Hepatocyte (in vitro differentiated cells): ENCODE measurements at regions not wholly inside any gene's neighbourhood (a gene's known extent, or its start where the extent isn't known, plus 50 kb on each side); places are given as distances from the start of the nearest gene placed in this dataset.
A peak's percentile ranks its signal among the peaks of the same experiment; 100 is the strongest.

ENCODE experiments used
- DNase-seq: peaks from one replicate; pipeline ENCODE4 v3.0.0-alpha.2; 2016; ENCODE audit warnings: low spot score
- H2AFZ ChIP-seq: fragments of 200-600 bp; sonication (generic); 2 replicates; pipeline ENCODE4 v1.6.0; 2016; ENCODE audit warnings: antibody characterized with exemption, mild to moderate bottlenecking
- H3K27ac ChIP-seq: fragments of 200-600 bp; sonication (generic); 2 replicates; pipeline ENCODE4 v1.5.1; 2016; ENCODE audit warnings: mild to moderate bottlenecking
- H3K27me3 ChIP-seq: fragments of 200-600 bp; sonication (generic); 2 replicates; pipeline ENCODE4 v1.6.1; 2016
- H3K36me3 ChIP-seq: fragments of 200-600 bp; sonication (generic); replicated peaks from 2 replicates; pipeline ENCODE4 v1.5.1; 2016; ENCODE audit warnings: low read depth; ENCODE audit not compliant: insufficient read depth
- H3K4me1 ChIP-seq: fragments of 200-600 bp; sonication (generic); 2 replicates; pipeline ENCODE4 v1.5.1; 2016; ENCODE audit warnings: mild to moderate bottlenecking, moderate library complexity; ENCODE audit not compliant: insufficient read depth
- H3K4me2 ChIP-seq: fragments of 200-600 bp; sonication (generic); 2 replicates; pipeline ENCODE4 v1.6.0; 2016
- H3K4me3 ChIP-seq: fragments of 200-600 bp; sonication (generic); 2 replicates; pipeline ENCODE4 v1.5.1; 2016; ENCODE audit warnings: mild to moderate bottlenecking
- H3K79me2 ChIP-seq: fragments of 200-600 bp; sonication (generic); 2 replicates; pipeline ENCODE4 v1.6.0; 2017; ENCODE audit warnings: mild to moderate bottlenecking
- H3K9me2 ChIP-seq: fragments of 200-600 bp; sonication (generic); replicated peaks from 2 replicates; pipeline ENCODE4 v1.6.0; 2017; ENCODE audit warnings: mild to moderate bottlenecking; ENCODE audit not compliant: insufficient read depth
- H3K9me3 ChIP-seq: fragments of 200-600 bp; sonication (generic); 2 replicates; pipeline ENCODE4 v1.5.1; 2016; ENCODE audit warnings: low read depth, mild to moderate bottlenecking
- H4K20me1 ChIP-seq: fragments of 200-600 bp; sonication (generic); 2 replicates; pipeline ENCODE4 v1.6.0; 2016; ENCODE audit warnings: mild to moderate bottlenecking; ENCODE audit not compliant: insufficient read depth, poor library complexity, severe bottlenecking
- EZH2 ChIP-seq: fragments of 200-600 bp; sonication (generic); IDR thresholded peaks from 2 replicates; pipeline ENCODE4 v1.6.1; 2016; ENCODE audit warnings: antibody characterized with exemption, mild to moderate bottlenecking, borderline replicate concordance
- EZH2phosphoT487 ChIP-seq: fragments of 200-600 bp; sonication (generic); IDR thresholded peaks from one replicate; pipeline ENCODE4 v1.6.1; 2018; ENCODE audit warnings: antibody characterized with exemption, mild to moderate bottlenecking, low read depth, moderate library complexity; ENCODE audit not compliant: unreplicated experiment, severe bottlenecking
- WGBS: methylation state at CpG from one replicate; pipeline ENCODE4 v1.1.6; 2016; ENCODE audit warnings: low lambda C conversion rate; ENCODE audit errors: missing lambda C conversion rate; 5-methylcytosine and 5-hydroxymethylcytosine counted together
- TF ChIP-seq, protein P1 (sequence below): fragments of 200-600 bp; sonication (generic); IDR thresholded peaks from 2 replicates; pipeline ENCODE4 v1.5.1; 2016; ENCODE audit warnings: antibody characterized with exemption, mild to moderate bottlenecking; ENCODE audit not compliant: poor library complexity

DNA sequence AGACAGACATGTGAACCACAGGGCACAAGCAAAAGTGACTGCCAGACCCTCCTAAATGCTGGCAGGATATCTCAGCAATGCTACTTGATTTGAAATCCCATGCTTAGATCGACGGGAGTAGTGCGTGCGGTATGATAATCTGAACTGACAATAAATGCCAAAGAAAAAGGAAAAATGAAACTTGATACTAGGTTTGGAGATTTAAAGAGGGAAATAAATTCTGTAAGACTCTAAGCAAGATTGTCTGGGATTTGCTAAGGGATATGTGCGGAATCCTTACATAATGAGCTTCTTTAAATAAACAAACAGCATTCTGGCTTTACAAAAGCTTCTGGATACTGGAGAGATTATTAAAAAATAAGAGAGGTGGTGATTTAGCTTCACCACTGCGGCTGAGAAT lies 203.6 kb downstream of the CAAP1 start:
- peaks cover 5% of the 10 kb centered on the region for H3K4me1 ChIP-seq
- WGBS: 65% methylated on average over 6 of the region's 6 CpGs
- no peak for DNase-seq
- H3K79me2 ChIP-seq: no peaks in the 10 kb centered on the region
- H3K4me3 ChIP-seq: no peak overlapping the region
- H3K4me2 ChIP-seq: no peak overlapping the region
- H4K20me1 ChIP-seq: no peaks in the 10 kb centered on the region
- TF ChIP-seq, protein P1, sequence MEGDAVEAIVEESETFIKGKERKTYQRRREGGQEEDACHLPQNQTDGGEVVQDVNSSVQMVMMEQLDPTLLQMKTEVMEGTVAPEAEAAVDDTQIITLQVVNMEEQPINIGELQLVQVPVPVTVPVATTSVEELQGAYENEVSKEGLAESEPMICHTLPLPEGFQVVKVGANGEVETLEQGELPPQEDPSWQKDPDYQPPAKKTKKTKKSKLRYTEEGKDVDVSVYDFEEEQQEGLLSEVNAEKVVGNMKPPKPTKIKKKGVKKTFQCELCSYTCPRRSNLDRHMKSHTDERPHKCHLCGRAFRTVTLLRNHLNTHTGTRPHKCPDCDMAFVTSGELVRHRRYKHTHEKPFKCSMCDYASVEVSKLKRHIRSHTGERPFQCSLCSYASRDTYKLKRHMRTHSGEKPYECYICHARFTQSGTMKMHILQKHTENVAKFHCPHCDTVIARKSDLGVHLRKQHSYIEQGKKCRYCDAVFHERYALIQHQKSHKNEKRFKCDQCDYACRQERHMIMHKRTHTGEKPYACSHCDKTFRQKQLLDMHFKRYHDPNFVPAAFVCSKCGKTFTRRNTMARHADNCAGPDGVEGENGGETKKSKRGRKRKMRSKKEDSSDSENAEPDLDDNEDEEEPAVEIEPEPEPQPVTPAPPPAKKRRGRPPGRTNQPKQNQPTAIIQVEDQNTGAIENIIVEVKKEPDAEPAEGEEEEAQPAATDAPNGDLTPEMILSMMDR: no peak
- TF ChIP-seq EZH2 (no peak), EZH2phosphoT487 (no peak)
- no peak overlapping the region for H2AFZ ChIP-seq
- H3K9me3 ChIP-seq: no peaks in the 10 kb centered on the region
- no peaks in the 10 kb centered on the region for H3K9me2 ChIP-seq
- no peaks in the 10 kb centered on the region for H3K36me3 ChIP-seq
- H3K27ac ChIP-seq: no peak overlapping the region
- H3K27me3 ChIP-seq: no peaks in the 10 kb centered on the region

DNA sequence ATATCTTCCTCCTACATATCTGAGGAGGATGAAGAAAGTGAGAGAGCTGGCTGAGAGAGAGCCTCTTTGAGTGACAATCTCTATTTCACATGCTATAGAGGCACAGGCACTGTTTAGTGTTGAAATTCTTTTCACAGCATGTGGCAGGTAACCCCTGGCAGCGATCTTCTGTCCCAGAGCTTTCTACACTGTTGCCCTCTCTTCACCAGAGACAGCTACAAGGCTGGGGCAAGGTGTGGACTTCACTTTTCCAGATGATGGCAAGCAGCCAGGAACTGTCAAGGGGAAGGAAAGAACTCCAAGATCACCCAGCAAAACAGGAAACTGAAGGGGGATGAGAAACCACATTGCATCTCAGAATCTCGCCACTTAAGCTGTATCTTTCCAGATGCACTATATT lies 205.2 kb downstream of the CAAP1 start:
- no peak overlapping the region for H3K27ac ChIP-seq
- no peak overlapping the region for H3K4me3 ChIP-seq
- H4K20me1 ChIP-seq: no peaks in the 10 kb centered on the region
- H3K27me3 ChIP-seq: no peaks in the 10 kb centered on the region
- peaks cover 5% of the 10 kb centered on the region for H3K4me1 ChIP-seq
- no peaks in the 10 kb centered on the region for H3K9me2 ChIP-seq
- H3K9me3 ChIP-seq: no peaks in the 10 kb centered on the region
- H3K79me2 ChIP-seq: no peaks in the 10 kb centered on the region
- no peak overlapping the region for H2AFZ ChIP-seq
- DNase-seq: no peak
- 62% methylated on average over 2 of the region's 2 CpGs for WGBS
- TF ChIP-seq, protein P1: no peak
- TF ChIP-seq EZH2: no peak
- no peak for TF ChIP-seq EZH2phosphoT487
- no peak overlapping the region for H3K4me2 ChIP-seq
- H3K36me3 ChIP-seq: no peaks in the 10 kb centered on the region

DNA sequence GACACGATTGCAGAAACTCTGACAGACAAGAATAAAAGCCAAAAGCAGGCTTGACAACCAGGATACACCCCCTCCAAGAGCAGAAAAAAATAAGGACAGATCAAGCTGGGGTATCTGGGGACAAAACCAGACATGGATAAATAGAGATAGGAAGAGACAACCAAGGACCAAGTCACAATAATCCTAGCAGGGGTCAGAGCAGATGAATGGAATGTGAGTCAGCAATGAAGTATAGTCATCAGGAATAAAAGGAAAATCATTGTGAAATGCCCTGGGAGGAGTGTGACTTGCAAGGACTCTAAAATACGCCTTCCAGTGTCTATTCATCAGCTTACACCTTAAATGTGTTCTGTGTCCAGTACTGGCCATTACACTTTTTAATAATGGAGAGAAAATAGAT lies 206.8 kb downstream of the CAAP1 start:
- no peak for DNase-seq
- no peaks in the 10 kb centered on the region for H3K9me2 ChIP-seq
- no peaks in the 10 kb centered on the region for H4K20me1 ChIP-seq
- no peak overlapping the region for H3K27ac ChIP-seq
- H2AFZ ChIP-seq: no peak overlapping the region
- no peaks in the 10 kb centered on the region for H3K9me3 ChIP-seq
- no peaks in the 10 kb centered on the region for H3K27me3 ChIP-seq
- TF ChIP-seq, protein P1: no peak
- TF ChIP-seq EZH2 (no peak), EZH2phosphoT487 (no peak)
- H3K36me3 ChIP-seq: no peaks in the 10 kb centered on the region
- no peak overlapping the region for H3K4me3 ChIP-seq
- WGBS: 84% methylated on average over 2 of the region's 2 CpGs
- no peaks in the 10 kb centered on the region for H3K79me2 ChIP-seq
- H3K4me1 ChIP-seq: peaks cover 5% of the 10 kb centered on the region
- H3K4me2 ChIP-seq: no peak overlapping the region

DNA sequence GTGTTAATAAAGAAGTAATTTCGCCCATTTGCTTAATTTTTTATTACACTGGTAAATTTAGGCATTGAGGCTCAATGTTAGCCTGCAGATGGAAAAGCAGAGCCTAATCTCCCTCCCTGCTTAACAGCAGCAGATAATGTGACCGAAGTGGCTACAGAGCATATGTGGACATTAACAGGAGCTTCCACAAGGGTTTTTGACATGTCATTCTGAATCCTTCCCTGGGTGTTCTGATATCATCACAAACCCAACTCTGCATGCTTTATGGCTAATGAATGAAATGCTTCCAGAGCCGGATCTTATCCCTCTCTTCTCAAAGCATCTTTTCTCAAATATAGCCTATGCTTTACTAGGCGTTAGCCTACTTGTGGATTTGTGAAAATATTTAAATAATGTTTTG lies 208.6 kb downstream of the CAAP1 start:
- no peaks in the 10 kb centered on the region for H3K9me3 ChIP-seq
- peak overlapping the region; percentile 11 for H3K27ac ChIP-seq
- peaks cover 5% of the 10 kb centered on the region for H3K4me1 ChIP-seq
- H3K4me2 ChIP-seq: no peak overlapping the region
- DNase-seq: no peak
- no peaks in the 10 kb centered on the region for H3K27me3 ChIP-seq
- WGBS: 66% methylated on average over 4 of the region's 4 CpGs
- no peaks in the 10 kb centered on the region for H4K20me1 ChIP-seq
- H3K79me2 ChIP-seq: no peaks in the 10 kb centered on the region
- H3K36me3 ChIP-seq: no peaks in the 10 kb centered on the region
- H3K4me3 ChIP-seq: no peak overlapping the region
- H3K9me2 ChIP-seq: no peaks in the 10 kb centered on the region
- no peak overlapping the region for H2AFZ ChIP-seq
- no peak for TF ChIP-seq EZH2
- no peak for TF ChIP-seq EZH2phosphoT487
- TF ChIP-seq, protein P1: no peak
